HepG2 (cell line): ENCODE measurements at regions not wholly inside any gene's neighbourhood (a gene's known extent, or its start where the extent isn't known, plus 50 kb on each side); places are given as distances from the start of the nearest gene placed in this dataset.

Experiments
- ATAC-seq: fragments of 200-7000 bp; cut with Tn5 transposase; 3 replicates; pipeline ENCODE4 v1.9.1; 2020; ENCODE audit warnings: mild to moderate bottlenecking, moderate library complexity
- BruUV-seq: library from RNA; stranded (reverse); fragments of 400-500 nt; replicated peaks from 2 replicates; lab custom pipeline; 2021; lab: Mats Ljungman, UMichigan
- CTCF ChIA-PET: fragments of 300-600 bp; formaldehyde crosslinking; extraction: SDS; loops from one replicate; lab custom pipeline; 2021; ENCODE audit warnings: low total read pairs, inconsistent platforms, low intra/inter-chr PET ratio; lab: Yijun Ruan, JAX
- POLR2A ChIA-PET: fragments of 350-600 bp; sonication (Branson Sonifier 250); formaldehyde crosslinking; loops from one replicate; lab custom pipeline; 2020; ENCODE audit warnings: antibody characterized with exemption, inconsistent platforms; lab: Yijun Ruan, JAX
- DNase-seq: peaks from one replicate; pipeline ENCODE4 v3.0.0-alpha.2; 2015; ENCODE audit warnings: low spot score
- FAIRE-seq: peaks from 3 replicates; lab custom pipeline; 2011; peaks lifted over from hg19 to GRCh38; lab: Jason Lieb, UNC
- H2AFZ ChIP-seq: one replicate; pipeline ENCODE4 v1.6.1; 2011; ENCODE audit warnings: low read length, inconsistent platforms
- H3K27ac ChIP-seq: fragments of 300-600 bp; 3 replicates; pipeline ENCODE4 v1.8.0; 2011; ENCODE audit warnings: mixed run types, mild to moderate bottlenecking, mixed read lengths, low read length, inconsistent platforms; ENCODE audit not compliant: insufficient read depth; ENCODE audit errors: extremely low read length
- H3K27me3 ChIP-seq, 2 experiments: fragments of 200-600 bp in 1 of 2; 2 replicates in 1 of 2; 3 replicates in 1 of 2; pipeline versions ENCODE4 v1.6.0 to v1.8.0; 2011; ENCODE audit warnings: low read length in 2 of 2, mild to moderate bottlenecking in 2 of 2, moderate library complexity in 2 of 2, inconsistent platforms in 1 of 2; ENCODE audit not compliant: insufficient read depth in 2 of 2, control insufficient read depth in 1 of 2
- H3K36me3 ChIP-seq, 2 experiments: fragments of 200-600 bp in 1 of 2; replicated peaks in 1 of 2; 2 replicates in 1 of 2; 3 replicates in 1 of 2; pipeline versions ENCODE4 v1.5.1 to v1.8.0; 2011; ENCODE audit warnings: low read length in 2 of 2, inconsistent platforms in 1 of 2; ENCODE audit not compliant: insufficient read depth in 2 of 2, control insufficient read depth in 1 of 2
- H3K4me1 ChIP-seq: 2 replicates; pipeline ENCODE4 v1.5.1; 2012; ENCODE audit warnings: low read length, inconsistent platforms; ENCODE audit not compliant: insufficient read depth
- H3K4me2 ChIP-seq: 2 replicates; pipeline ENCODE4 v1.6.0; 2011; ENCODE audit warnings: low read depth, low read length, inconsistent platforms
- H3K4me3 ChIP-seq, 3 experiments: fragments of 200-600 bp in 1 of 3; sonication (generic), shearing (Covaris generic) in 1 of 3; replicated peaks in 1 of 3; 2 replicates each; pipeline ENCODE4 v1.5.1; 2011 to 2016; ENCODE audit warnings: low read length in 3 of 3, inconsistent platforms in 2 of 3, low read depth in 2 of 3, mild to moderate bottlenecking in 2 of 3, control low read depth in 1 of 3, mixed read lengths in 1 of 3; ENCODE audit not compliant: insufficient read depth in 1 of 3
- H3K79me2 ChIP-seq: one replicate; pipeline ENCODE4 v1.6.1; 2011; ENCODE audit warnings: low read length, inconsistent platforms; ENCODE audit not compliant: insufficient read depth
- H3K9ac ChIP-seq: 2 replicates; pipeline ENCODE4 v1.6.0; 2011; ENCODE audit warnings: mild to moderate bottlenecking, low read depth, low read length, inconsistent platforms; ENCODE audit not compliant: insufficient read depth
- H3K9me3 ChIP-seq: 2 replicates; pipeline ENCODE4 v1.5.1; 2012; ENCODE audit warnings: mild to moderate bottlenecking, low read length
- H4K20me1 ChIP-seq: 2 replicates; pipeline ENCODE4 v1.6.0; 2011; ENCODE audit warnings: inconsistent platforms, mild to moderate bottlenecking, low read length, moderate library complexity; ENCODE audit not compliant: insufficient read depth
- ARNT ChIP-seq: fragments of 450-650 bp; IDR thresholded peaks from 2 replicates; pipeline ENCODE4 v1.6.1; 2017
- DR1 ChIP-seq: sonication (generic); formaldehyde crosslinking; IDR thresholded peaks from 2 replicates; pipeline ENCODE4 v1.8.0; 2021; ENCODE audit warnings: mild to moderate bottlenecking, missing genetic modification reagents, inconsistent platforms
- NBN ChIP-seq: fragments of 450-650 bp; conservative IDR thresholded peaks from 2 replicates; pipeline ENCODE4 v1.6.1; 2017
- SOX5 ChIP-seq: IDR thresholded peaks from 2 replicates; pipeline ENCODE4 v1.6.1; 2016; ENCODE audit warnings: borderline replicate concordance
- ZNF616 ChIP-seq: sonication (generic); formaldehyde crosslinking; IDR thresholded peaks from 2 replicates; pipeline ENCODE4 v1.5.0; 2020; ENCODE audit warnings: low read depth, mild to moderate bottlenecking, missing genetic modification reagents
- WGBS: methylation state at CpG from one replicate; pipeline ENCODE4 v1.1.6; 2017; ENCODE audit warnings: low lambda C conversion rate; 5-methylcytosine and 5-hydroxymethylcytosine counted together
- in situ Hi-C: cut with HindIII; loops from 2 replicates; pipeline ENCODE4 v1.10.0; 2017; ENCODE audit warnings: low pct_unique_long_range_greater_than_20kb; ENCODE audit not compliant: extremely low pct_ligation_motif_present
- intact Hi-C: fragments of 100-400 bp; cut with micrococcal nuclease; formaldehyde crosslinking; loops from one replicate; pipeline ENCODE4 v1.10.0; 2022; ENCODE audit not compliant: unreplicated experiment
- TF ChIP-seq, protein P1 (sequence below): sonication (generic); formaldehyde crosslinking; IDR thresholded peaks from 2 replicates; pipeline ENCODE4 v1.4.0; 2020; ENCODE audit warnings: mild to moderate bottlenecking, missing genetic modification reagents, borderline replicate concordance
- TF ChIP-seq, protein P2 (sequence below), 2 experiments: IDR thresholded peaks; 2 replicates each; pipeline ENCODE4 v1.6.1; 2011 to 2012; ENCODE audit warnings: low read length in 2 of 2, borderline replicate concordance in 1 of 2, low read depth in 1 of 2, mild to moderate bottlenecking in 1 of 2, moderate library complexity in 1 of 2
- TF ChIP-seq, protein P3 (sequence below): sonication (generic); formaldehyde crosslinking; IDR thresholded peaks from 2 replicates; pipeline ENCODE4 v1.9.0; 2021; ENCODE audit warnings: missing genetic modification reagents, borderline replicate concordance

DNA sequence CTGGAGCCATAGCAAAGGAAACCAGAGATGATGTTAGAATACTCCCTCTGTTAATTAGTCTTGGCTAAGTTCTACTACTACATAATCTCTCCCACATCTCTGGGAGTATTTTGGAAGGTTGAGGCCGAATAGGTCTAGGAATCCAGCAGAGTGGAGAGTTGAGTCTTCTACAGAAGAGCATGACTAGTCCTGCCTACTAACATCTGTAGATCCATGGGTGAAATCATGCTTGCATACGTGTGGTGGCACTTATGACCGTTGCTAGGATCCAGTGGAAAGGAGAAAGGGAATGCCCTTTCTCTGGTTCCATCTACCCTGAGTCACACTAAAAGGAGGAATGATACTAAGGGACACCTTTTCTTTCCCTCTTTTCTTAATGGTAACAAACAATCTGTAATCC, 425.4 kb downstream of the KDM5D start:
- no peak for FAIRE-seq
- CTCF ChIA-PET, result no interaction called here
- in situ Hi-C loops, result no loop called here

DNA sequence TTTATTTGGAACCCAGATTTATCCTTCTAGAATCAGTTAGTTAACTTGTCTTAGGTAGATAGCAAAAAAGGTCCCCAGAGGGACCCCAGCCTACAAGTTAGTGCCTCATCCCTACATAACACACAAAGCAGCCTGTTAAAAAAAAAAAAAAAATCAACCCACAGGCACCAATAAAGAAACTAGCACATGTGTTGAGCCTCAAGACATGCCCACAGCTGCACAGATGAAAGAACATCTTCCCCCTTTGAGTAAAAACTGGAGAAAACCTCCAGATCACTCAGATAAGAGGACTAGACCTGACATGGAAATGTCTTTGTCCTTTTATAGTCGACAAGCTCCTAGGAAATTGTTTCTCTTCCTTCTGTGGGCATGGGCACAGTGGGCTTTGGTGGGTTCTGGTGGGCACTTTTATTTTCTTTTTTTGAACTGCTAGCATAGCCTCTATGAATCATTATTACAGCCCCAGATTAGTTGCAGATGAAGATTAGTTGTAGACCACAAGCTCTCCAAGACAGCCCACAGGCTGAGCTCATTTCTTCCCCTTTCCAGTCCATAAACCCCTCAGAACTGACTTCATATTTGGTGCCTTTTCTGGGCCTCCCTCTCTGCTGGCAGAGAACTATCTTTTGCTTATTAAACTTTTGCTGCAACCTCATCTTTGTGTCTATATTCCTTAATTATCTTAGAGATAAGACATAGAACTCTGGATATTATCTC, 427.1 kb downstream of the KDM5D start:
- CTCF ChIA-PET, result no interaction called here
- intact Hi-C loops, result no loop called here
- TF ChIP-seq SOX5, result no peak
- no peak for TF ChIP-seq ARNT
- TF ChIP-seq, protein P1, sequence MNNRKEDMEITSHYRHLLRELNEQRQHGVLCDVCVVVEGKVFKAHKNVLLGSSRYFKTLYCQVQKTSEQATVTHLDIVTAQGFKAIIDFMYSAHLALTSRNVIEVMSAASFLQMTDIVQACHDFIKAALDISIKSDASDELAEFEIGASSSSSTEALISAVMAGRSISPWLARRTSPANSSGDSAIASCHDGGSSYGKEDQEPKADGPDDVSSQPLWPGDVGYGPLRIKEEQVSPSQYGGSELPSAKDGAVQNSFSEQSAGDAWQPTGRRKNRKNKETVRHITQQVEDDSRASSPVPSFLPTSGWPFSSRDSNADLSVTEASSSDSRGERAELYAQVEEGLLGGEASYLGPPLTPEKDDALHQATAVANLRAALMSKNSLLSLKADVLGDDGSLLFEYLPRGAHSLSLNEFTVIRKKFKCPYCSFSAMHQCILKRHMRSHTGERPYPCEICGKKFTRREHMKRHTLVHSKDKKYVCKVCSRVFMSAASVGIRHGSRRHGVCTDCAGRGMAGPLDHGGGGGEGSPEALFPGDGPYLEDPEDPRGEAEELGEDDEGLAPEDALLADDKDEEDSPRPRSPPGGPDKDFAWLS, result no peak
- TF ChIP-seq NBN, result no peak
- TF ChIP-seq, protein P2, sequence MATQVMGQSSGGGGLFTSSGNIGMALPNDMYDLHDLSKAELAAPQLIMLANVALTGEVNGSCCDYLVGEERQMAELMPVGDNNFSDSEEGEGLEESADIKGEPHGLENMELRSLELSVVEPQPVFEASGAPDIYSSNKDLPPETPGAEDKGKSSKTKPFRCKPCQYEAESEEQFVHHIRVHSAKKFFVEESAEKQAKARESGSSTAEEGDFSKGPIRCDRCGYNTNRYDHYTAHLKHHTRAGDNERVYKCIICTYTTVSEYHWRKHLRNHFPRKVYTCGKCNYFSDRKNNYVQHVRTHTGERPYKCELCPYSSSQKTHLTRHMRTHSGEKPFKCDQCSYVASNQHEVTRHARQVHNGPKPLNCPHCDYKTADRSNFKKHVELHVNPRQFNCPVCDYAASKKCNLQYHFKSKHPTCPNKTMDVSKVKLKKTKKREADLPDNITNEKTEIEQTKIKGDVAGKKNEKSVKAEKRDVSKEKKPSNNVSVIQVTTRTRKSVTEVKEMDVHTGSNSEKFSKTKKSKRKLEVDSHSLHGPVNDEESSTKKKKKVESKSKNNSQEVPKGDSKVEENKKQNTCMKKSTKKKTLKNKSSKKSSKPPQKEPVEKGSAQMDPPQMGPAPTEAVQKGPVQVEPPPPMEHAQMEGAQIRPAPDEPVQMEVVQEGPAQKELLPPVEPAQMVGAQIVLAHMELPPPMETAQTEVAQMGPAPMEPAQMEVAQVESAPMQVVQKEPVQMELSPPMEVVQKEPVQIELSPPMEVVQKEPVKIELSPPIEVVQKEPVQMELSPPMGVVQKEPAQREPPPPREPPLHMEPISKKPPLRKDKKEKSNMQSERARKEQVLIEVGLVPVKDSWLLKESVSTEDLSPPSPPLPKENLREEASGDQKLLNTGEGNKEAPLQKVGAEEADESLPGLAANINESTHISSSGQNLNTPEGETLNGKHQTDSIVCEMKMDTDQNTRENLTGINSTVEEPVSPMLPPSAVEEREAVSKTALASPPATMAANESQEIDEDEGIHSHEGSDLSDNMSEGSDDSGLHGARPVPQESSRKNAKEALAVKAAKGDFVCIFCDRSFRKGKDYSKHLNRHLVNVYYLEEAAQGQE (IDR thresholded peaks at IDR 0.05; ENCODE audit: borderline replicate concordance in 1 of 2, low read depth in 1 of 2, low read length in 2 of 2), result no peak
- TF ChIP-seq, protein P3, sequence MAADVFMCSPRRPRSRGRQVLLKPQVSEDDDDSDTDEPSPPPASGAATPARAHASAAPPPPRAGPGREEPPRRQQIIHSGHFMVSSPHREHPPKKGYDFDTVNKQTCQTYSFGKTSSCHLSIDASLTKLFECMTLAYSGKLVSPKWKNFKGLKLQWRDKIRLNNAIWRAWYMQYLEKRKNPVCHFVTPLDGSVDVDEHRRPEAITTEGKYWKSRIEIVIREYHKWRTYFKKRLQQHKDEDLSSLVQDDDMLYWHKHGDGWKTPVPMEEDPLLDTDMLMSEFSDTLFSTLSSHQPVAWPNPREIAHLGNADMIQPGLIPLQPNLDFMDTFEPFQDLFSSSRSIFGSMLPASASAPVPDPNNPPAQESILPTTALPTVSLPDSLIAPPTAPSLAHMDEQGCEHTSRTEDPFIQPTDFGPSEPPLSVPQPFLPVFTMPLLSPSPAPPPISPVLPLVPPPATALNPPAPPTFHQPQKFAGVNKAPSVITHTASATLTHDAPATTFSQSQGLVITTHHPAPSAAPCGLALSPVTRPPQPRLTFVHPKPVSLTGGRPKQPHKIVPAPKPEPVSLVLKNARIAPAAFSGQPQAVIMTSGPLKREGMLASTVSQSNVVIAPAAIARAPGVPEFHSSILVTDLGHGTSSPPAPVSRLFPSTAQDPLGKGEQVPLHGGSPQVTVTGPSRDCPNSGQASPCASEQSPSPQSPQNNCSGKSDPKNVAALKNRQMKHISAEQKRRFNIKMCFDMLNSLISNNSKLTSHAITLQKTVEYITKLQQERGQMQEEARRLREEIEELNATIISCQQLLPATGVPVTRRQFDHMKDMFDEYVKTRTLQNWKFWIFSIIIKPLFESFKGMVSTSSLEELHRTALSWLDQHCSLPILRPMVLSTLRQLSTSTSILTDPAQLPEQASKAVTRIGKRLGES (CRISPR knock-in tag), result no peak
- WGBS, result 10% methylated on average over 1 of the region's 1 CpG
- no peaks in the 10 kb centered on the region for H3K27me3 ChIP-seq
- no peaks in the 10 kb centered on the region for H4K20me1 ChIP-seq
- H3K4me2 ChIP-seq, result no peak overlapping the region
- FAIRE-seq (no peak), ATAC-seq (no peak), DNase-seq (no peak)
- POLR2A ChIA-PET, result no interaction called here
- in situ Hi-C loops, result no loop called here
- no peaks in the 10 kb centered on the region for H3K36me3 ChIP-seq
- H3K4me3 ChIP-seq, result no peak overlapping the region
- H3K79me2 ChIP-seq, result no peaks in the 10 kb centered on the region
- no peak overlapping the region for H3K27ac ChIP-seq
- H3K4me1 ChIP-seq, result no peaks in the 10 kb centered on the region
- peaks cover 57% of the 10 kb centered on the region for H3K9me3 ChIP-seq
- H3K9ac ChIP-seq, result no peak overlapping the region
- BruUV-seq, result no TSS peak
- H2AFZ ChIP-seq, result no peak overlapping the region

More for the DNA sequence above, 425.4 kb downstream of the KDM5D start:
- DNase-seq (no peak), ATAC-seq (no peak)
- H3K4me1 ChIP-seq, result no peaks in the 10 kb centered on the region
- no peaks in the 10 kb centered on the region for H3K36me3 ChIP-seq
- H3K27me3 ChIP-seq, result no peaks in the 10 kb centered on the region
- no peak overlapping the region for H2AFZ ChIP-seq
- H3K79me2 ChIP-seq, result no peaks in the 10 kb centered on the region
- intact Hi-C loops, result no loop called here
- TF ChIP-seq ZNF616 (CRISPR knock-in tag), result peak; percentile 98
- no peak for TF ChIP-seq DR1
- peaks cover 61% of the 10 kb centered on the region for H3K9me3 ChIP-seq
- H3K27ac ChIP-seq, result no peak overlapping the region
- WGBS, result 0% methylated on average over 1 of the region's 3 CpGs
- BruUV-seq, result no TSS peak
- no peak overlapping the region for H3K4me3 ChIP-seq
- H3K9ac ChIP-seq, result no peak overlapping the region
- H4K20me1 ChIP-seq, result no peaks in the 10 kb centered on the region
- no peak overlapping the region for H3K4me2 ChIP-seq
- POLR2A ChIA-PET, result no interaction called here
